T47D (cell line): ENCODE measurements at regions not wholly inside any gene's neighbourhood (a gene's known extent, or its start where the extent isn't known, plus 50 kb on each side); places are given as distances from the start of the nearest gene placed in this dataset.

Source experiments
- DNase-seq, 2 experiments: peaks; one replicate each; pipeline versions ENCODE4 v3.0.0 to v3.0.0-alpha.2; 2011 to 2012; ENCODE audit warnings: low read depth in 1 of 2, low spot score in 1 of 2
- JUND ChIP-seq: IDR thresholded peaks from 2 replicates; pipeline ENCODE4 v1.6.1; 2012; ENCODE audit warnings: low read depth
- in situ Hi-C: cut with HindIII; loops from 2 replicates; pipeline ENCODE4 v1.10.0; 2016; ENCODE audit warnings: low sequenced_read_pairs, low pct_unique_long_range_greater_than_20kb

DNA sequence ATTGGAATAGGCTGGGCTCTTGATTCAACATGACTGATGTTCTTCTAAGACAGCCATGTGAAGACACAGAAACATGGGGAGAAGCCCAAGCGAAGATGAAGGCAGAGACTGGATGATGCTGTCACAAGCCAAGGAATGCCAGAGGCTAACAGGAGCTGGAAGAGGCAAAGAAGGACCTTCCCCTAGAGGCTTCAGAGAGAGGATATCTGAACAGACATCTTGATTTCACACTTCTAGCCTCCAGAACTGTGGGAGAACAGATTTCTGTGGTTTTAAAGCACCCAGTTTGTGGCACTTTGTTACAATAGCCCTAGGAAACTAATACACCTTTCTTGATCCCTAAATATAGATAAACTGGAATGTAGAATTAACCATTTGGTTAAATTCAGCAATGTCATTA lies 127.0 kb downstream of the EDN1 start:
- DNase-seq: peak in 1 of 2 experiments; percentile 97
- TF ChIP-seq JUND: peak; percentile 96; the same call in 1 of the 2 replicates
- in situ Hi-C loops: no loop called here

DNA sequence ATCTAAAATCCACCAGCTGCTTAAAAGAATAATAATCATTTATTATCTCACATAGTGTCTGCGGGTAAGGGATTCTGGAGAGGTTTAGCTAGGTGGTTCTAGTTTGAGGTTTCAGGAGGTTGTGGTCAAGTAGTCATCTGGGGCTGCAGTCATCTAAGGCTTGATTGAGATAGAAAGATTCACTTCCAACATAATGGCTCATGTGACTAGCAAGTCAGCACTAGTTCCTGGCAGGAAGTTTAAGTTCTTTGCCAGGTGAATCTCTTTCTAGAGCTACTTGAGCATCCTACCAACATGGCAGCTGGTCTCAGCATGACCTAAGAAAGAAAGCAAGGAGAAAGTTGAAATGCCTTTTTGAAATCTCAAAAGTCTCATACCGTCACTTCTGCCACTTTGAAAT lies 128.8 kb downstream of the EDN1 start:
- DNase-seq: peak in 1 of 2 experiments; percentile 48
- TF ChIP-seq JUND: no peak
- in situ Hi-C loops: no loop called here

DNA sequence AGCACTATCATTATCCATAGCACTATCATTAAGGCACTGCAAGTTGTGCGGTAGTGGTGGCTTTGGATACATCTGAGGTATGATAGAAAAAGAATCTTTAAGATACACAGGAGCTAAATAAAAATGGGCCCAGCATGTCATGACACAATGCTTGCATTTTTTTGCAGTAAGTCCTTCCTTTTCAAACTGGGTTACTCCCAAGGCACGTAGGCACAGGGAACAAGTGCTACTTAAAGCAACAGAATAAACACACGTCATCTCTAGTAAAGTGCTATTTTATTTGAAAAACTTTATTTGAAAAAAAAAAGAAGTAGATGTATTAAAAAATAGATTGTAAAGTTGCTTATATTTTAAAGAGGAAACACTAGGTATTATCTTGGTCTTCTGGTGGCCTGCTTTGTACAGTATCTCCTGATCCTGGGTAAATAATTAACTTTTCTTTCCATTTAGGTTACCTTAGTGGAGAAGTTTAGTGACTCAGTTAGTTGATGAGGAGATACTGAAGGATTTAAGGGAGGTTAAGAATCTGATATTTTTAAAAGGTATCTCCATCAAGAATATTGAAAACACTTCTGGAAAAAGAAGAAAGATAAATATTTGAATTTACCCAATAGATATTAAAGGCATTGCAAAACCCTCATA lies 129.6 kb downstream of the EDN1 start:
- in situ Hi-C loops: no loop called here
- peak; percentile 57; the same call in 1 of the 2 replicates for TF ChIP-seq JUND
- DNase-seq: peak in 1 of 2 experiments; percentile 76

DNA sequence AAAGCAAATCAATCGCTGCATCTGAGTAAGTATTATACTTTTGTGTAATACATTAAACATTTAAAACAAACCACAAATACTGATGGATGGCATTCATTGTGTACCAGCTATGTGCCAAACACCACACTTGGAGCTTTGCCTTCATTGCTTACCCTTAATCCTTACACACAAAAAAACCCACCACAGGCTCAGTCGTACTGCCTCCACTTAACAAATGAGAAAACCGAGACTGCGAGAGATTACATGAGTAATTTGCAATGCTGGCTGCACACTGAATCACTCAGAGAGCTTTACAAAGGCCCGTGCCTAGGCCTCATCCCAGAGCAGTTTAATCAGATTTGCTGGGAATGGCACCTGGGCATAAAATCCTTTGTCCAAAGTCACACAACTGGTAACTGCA lies 130.5 kb downstream of the EDN1 start:
- in situ Hi-C loops: no loop called here
- DNase-seq: peak in 1 of 2 experiments; percentile 98
- peak; percentile 84 for TF ChIP-seq JUND

DNA sequence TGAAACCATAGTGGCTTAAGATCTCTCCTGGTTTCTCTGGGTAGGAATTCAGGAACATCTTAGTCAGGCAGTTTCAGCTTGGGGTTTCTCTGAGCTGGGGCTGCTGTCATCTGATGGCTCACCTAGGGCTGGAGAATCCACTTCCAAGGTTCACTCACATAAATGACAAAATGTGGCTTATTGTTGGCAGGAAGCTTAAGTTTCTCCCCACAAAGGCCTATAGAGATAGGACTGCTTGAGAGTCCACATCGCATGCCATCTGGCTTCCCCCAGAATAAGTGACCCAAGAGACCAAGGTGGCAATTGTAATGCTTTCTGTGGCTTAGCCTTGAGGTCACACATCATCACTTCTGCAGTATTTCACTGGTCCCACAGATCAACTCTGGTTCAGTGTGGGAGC lies 131.4 kb downstream of the EDN1 start:
- in situ Hi-C loops: no loop called here
- DNase-seq: no peak
- TF ChIP-seq JUND: no peak

GRCh38 chr6:12422848-12423247 lies 132.7 kb downstream of the EDN1 start:
- in situ Hi-C loops: no loop called here
- TF ChIP-seq JUND: no peak

GRCh38 chr6:12423832-12424231 lies 133.7 kb downstream of the EDN1 start:
- in situ Hi-C loops: no loop called here
- no peak for TF ChIP-seq JUND
- no peak for DNase-seq

More at GRCh38 chr6:12422848-12423247, 132.7 kb downstream of the EDN1 start:
- DNase-seq: no peak

DNA sequence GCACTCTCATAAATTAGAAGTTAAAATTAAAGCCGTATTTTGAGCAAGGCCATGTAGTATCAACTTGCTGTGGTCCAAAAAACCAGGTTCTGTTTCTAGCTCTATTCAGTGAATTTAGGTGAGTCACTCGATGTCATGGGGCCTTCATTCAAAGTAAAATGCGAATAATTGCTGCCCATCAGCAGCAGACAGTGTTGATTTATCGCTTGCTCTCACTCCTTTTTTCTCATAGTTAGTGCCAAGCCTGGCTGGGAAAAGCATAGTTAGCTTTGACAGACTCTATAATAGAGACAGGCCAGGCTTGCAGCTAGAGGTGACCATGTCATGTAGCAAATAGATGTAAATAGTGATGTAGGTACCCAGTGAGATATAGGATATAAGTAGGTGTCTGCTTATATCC lies 136.0 kb downstream of the EDN1 start:
- in situ Hi-C loops: no loop called here
- no peak for DNase-seq
- no peak for TF ChIP-seq JUND

DNA sequence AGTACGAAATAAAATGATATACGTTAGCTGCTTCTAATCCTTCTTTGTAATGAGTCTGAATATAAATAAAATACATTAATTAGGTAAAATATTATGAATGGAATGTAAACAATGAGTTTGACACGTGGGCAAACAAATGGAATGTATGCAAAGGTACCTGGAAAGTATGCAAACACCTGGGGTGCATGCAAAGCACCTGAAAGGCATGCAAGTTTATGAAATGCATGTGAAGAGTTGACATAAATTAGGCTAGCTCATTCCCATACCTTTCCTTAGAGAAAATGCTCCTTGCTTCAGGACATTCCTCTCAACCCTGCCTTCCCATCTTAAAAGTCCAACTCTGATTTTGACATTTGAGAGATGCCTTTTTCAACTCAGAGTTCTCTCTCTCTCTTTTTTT lies 140.9 kb downstream of the EDN1 start:
- DNase-seq: peak in 1 of 2 experiments; percentile 47
- no peak for TF ChIP-seq JUND
- in situ Hi-C loops: no loop called here

GRCh38 chr6:12436224-12436623 lies 146.1 kb downstream of the EDN1 start:
- in situ Hi-C loops: no loop called here
- no peak for DNase-seq

DNA sequence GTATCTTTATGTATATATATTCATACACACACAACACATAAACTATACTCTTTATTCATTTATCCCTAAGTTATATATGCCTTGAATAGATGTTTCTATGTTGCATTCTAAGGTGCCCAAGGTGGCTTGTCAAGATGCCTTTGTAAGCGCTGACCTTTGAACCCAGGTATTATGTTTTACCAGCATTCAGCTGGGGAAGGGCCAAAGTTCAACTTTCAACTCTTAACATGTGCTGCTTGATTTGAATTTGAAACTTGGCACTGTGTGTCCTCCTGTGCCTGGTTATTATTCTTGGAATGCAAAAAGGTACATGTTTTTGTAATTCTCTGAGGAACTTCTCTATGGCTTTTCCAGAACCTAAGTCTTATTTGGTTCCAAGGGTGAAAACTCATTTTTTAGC lies 146.5 kb downstream of the EDN1 start:
- in situ Hi-C loops: no loop called here
- no peak for DNase-seq
- no peak for TF ChIP-seq JUND

More at GRCh38 chr6:12436224-12436623, 146.1 kb downstream of the EDN1 start:
- TF ChIP-seq JUND: no peak

- no peak for TF ChIP-seq JUND
- in situ Hi-C loops: no loop called here
- DNase-seq: no peak
Observed at GRCh38 chr6:12439296-12439695, 149.1 kb downstream of the EDN1 start.

DNA sequence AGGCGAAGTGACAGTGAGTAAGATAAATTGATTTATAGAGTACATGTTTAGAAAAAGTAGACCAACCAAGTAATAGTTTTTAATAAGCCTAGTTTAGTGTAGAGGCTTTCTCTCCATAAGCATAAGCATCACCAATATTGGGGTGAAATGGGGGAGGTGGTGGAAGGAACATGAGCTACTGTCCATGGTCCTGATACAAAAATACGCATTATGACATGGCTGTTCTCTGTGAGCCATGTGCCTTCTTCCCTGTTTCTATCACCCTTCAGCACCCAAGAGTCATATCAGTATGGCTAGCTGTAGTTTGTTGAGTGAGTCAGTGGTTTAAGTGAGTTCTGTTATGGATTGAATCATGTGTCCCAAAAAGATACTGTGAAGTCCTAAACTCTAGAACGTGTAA lies 150.8 kb downstream of the EDN1 start:
- TF ChIP-seq JUND: no peak
- in situ Hi-C loops: no loop called here
- DNase-seq: peak in 1 of 2 experiments; percentile 65

- peak in 1 of 2 experiments; percentile 19 for DNase-seq
- in situ Hi-C loops: no loop called here
- TF ChIP-seq JUND: no peak
Observed at GRCh38 chr6:12442455-12442854, 152.3 kb downstream of the EDN1 start.
